IMR-90 (cell line): ENCODE measurements at regions not wholly inside any gene's neighbourhood (a gene's known extent, or its start where the extent isn't known, plus 50 kb on each side); places are given as distances from the start of the nearest gene placed in this dataset.
"Not testable (repeated sequence)": the region's sequence is repeated elsewhere in the genome, so short reads cannot be mapped to it uniquely, and the experiment has no call there.

Experiments
- ATAC-seq: fragments of 200-7000 bp; cut with Tn5 transposase; 2 replicates; pipeline ENCODE4 v1.9.1; 2020; ENCODE audit warnings: low read depth, mild to moderate bottlenecking, moderate library complexity
- BruUV-seq: library from RNA; stranded (reverse); fragments of 400-500 nt; replicated peaks from 2 replicates; lab custom pipeline; 2021; lab: Mats Ljungman, UMichigan
- CTCF ChIA-PET: fragments of 300-600 bp; formaldehyde crosslinking; extraction: SDS; loops from one replicate; lab custom pipeline; 2021; ENCODE audit warnings: antibody characterized with exemption; lab: Yijun Ruan, JAX
- POLR2A ChIA-PET: fragments of 300-600 bp; sonication (Branson Sonifier 250); formaldehyde crosslinking; loops from one replicate; lab custom pipeline; 2022; ENCODE audit warnings: antibody characterized with exemption; ENCODE audit not compliant: unreplicated experiment; lab: Charles Lee
- DNase-seq: peaks from one replicate; pipeline ENCODE4 v3.0.0; 2013
- H2AFZ ChIP-seq: replicated peaks from 2 replicates; pipeline ENCODE3; 2013; ENCODE audit warnings: low read length, mild to moderate bottlenecking; ENCODE audit not compliant: poor library complexity
- H2AK5ac ChIP-seq: 2 replicates; pipeline ENCODE4 v1.6.1; 2013; ENCODE audit warnings: low read depth, low read length, inconsistent platforms
- H2AK9ac ChIP-seq: replicated peaks from 2 replicates; pipeline ENCODE3; 2013; ENCODE audit warnings: mild to moderate bottlenecking, low read depth, low read length, moderate library complexity; ENCODE audit not compliant: poor library complexity
- H2BK120ac ChIP-seq: 2 replicates; pipeline ENCODE4 v1.6.1; 2013; ENCODE audit warnings: low read depth, low read length, inconsistent platforms
- H2BK15ac ChIP-seq: 3 replicates; pipeline ENCODE4 v1.6.1; 2013; ENCODE audit warnings: low read depth, low read length, inconsistent platforms
- H2BK20ac ChIP-seq: 2 replicates; pipeline ENCODE4 v1.6.1; 2013; ENCODE audit warnings: low read depth, mild to moderate bottlenecking, inconsistent platforms, low read length, moderate library complexity
- H2BK5ac ChIP-seq: 2 replicates; pipeline ENCODE4 v1.6.1; 2013; ENCODE audit warnings: mild to moderate bottlenecking, low read depth, low read length, inconsistent platforms; ENCODE audit not compliant: poor library complexity, severe bottlenecking
- H3K14ac ChIP-seq: replicated peaks from 2 replicates; pipeline ENCODE4 v1.6.1; 2013; ENCODE audit warnings: low read depth, low read length, inconsistent platforms
- H3K18ac ChIP-seq: 2 replicates; pipeline ENCODE4 v1.6.1; 2013; ENCODE audit warnings: low read depth, low read length, control low read depth
- H3K23ac ChIP-seq: 2 replicates; pipeline ENCODE4 v1.6.1; 2013; ENCODE audit warnings: low read depth, low read length, inconsistent platforms
- H3K27ac ChIP-seq: 2 replicates; pipeline ENCODE4 v1.5.1; 2013; ENCODE audit warnings: mild to moderate bottlenecking, control low read depth, low read length; ENCODE audit not compliant: insufficient read depth
- H3K27me3 ChIP-seq: 2 replicates; pipeline ENCODE4 v1.6.1; 2013; ENCODE audit warnings: low read length; ENCODE audit not compliant: control insufficient read depth, insufficient read depth
- H3K36me3 ChIP-seq: 2 replicates; pipeline ENCODE4 v1.6.1; 2013; ENCODE audit warnings: low read length, mixed read lengths; ENCODE audit not compliant: control insufficient read depth, insufficient read depth
- H3K4ac ChIP-seq: 2 replicates; pipeline ENCODE4 v1.6.1; 2013; ENCODE audit warnings: low read depth, low read length, inconsistent platforms
- H3K4me1 ChIP-seq: 2 replicates; pipeline ENCODE4 v1.6.1; 2013; ENCODE audit warnings: low read length, mixed read lengths; ENCODE audit not compliant: control insufficient read depth, insufficient read depth
- H3K4me2 ChIP-seq: 2 replicates; pipeline ENCODE4 v1.6.1; 2013; ENCODE audit warnings: low read depth, mild to moderate bottlenecking, control low read depth, low read length, moderate library complexity
- H3K4me3 ChIP-seq: 2 replicates; pipeline ENCODE4 v1.5.1; 2013; ENCODE audit warnings: low read depth, mild to moderate bottlenecking, control low read depth, low read length, moderate library complexity; ENCODE audit not compliant: insufficient read depth
- H3K56ac ChIP-seq: 2 replicates; pipeline ENCODE4 v1.6.1; 2013; ENCODE audit warnings: low read length, inconsistent platforms; ENCODE audit not compliant: insufficient read depth; ENCODE audit errors: extremely low read depth
- H3K79me1 ChIP-seq, 2 experiments: 2 replicates each; pipeline ENCODE4 v1.6.1; 2013; ENCODE audit warnings: low read length in 2 of 2, inconsistent platforms in 1 of 2, low read depth in 1 of 2
- H3K9ac ChIP-seq: 2 replicates; pipeline ENCODE4 v1.6.1; 2013; ENCODE audit warnings: low read depth, low read length, control low read depth
- H3K9me1 ChIP-seq: 2 replicates; pipeline ENCODE4 v1.6.1; 2013; ENCODE audit warnings: low read length, inconsistent platforms; ENCODE audit not compliant: insufficient read depth
- H3K9me3 ChIP-seq: 2 replicates; pipeline ENCODE4 v1.6.1; 2013; ENCODE audit warnings: low read length; ENCODE audit not compliant: control insufficient read depth, insufficient read depth
- H4K20me1 ChIP-seq: 2 replicates; pipeline ENCODE4 v1.6.1; 2013; ENCODE audit warnings: low read length, inconsistent platforms; ENCODE audit not compliant: insufficient read depth
- H4K5ac ChIP-seq: 2 replicates; pipeline ENCODE4 v1.6.1; 2013; ENCODE audit warnings: mild to moderate bottlenecking, low read depth, low read length, control low read depth
- H4K8ac ChIP-seq, 2 experiments: 2 replicates each; pipeline ENCODE4 v1.6.1; 2013; ENCODE audit warnings: low read depth in 2 of 2, low read length in 2 of 2, control low read depth in 1 of 2, inconsistent platforms in 1 of 2
- H4K91ac ChIP-seq: 2 replicates; pipeline ENCODE4 v1.6.1; 2013; ENCODE audit warnings: low read depth, low read length, inconsistent platforms; ENCODE audit not compliant: insufficient read depth
- WGBS, 2 experiments: methylation state at CpG; one replicate each; pipeline versions ENCODE4 v1.1.5 to v1.1.7; 2013; ENCODE audit warnings: missing lambda C conversion rate in 2 of 2; ENCODE audit not compliant: insufficient read length in 1 of 2; ENCODE audit errors: extremely low coverage in 2 of 2; 5-methylcytosine and 5-hydroxymethylcytosine counted together
- dilution Hi-C: fragments of 300-500 bp; cut with HindIII; formaldehyde crosslinking; loops from one replicate; pipeline ENCODE4 v1.14.3; 2018; ENCODE audit warnings: low sequenced_read_pairs; ENCODE audit not compliant: unreplicated experiment
- in situ Hi-C: fragments of 300-500 bp; cut with MboI; formaldehyde crosslinking; loops from 3 replicates; pipeline ENCODE4 v1.14.3; 2019; ENCODE audit warnings: low sequenced_read_pairs, inconsistent platforms, mixed read lengths
- intact Hi-C: fragments of 100-400 bp; cut with micrococcal nuclease; formaldehyde crosslinking; loops from 2 replicates; pipeline ENCODE4 v1.10.0; 2022

DNA sequence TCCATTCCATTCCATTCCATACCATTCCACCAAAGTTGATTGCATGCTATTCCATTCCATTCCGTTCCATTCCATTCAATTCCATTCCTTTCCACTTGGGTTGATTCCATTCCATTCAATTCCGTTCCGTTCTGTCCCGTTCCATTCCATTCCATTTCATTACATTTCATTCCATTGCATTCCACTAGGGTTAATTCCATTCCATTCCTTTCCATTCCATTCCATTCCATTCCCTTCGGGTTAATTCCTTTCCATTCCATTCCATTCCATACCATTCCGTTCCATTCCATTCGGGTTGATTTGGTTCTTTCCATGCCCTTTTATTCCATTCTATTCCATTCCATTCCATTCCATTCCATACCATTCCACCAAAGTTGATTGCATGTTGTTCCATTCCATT, 131.9 kb downstream of the CWH43 start:
- H3K9me1 ChIP-seq, H3K27me3 ChIP-seq, H3K9ac ChIP-seq, H2BK15ac ChIP-seq, H3K4ac ChIP-seq, H2BK20ac ChIP-seq, H3K4me2 ChIP-seq, H4K91ac ChIP-seq, H4K5ac ChIP-seq, H3K23ac ChIP-seq, ATAC-seq, H3K36me3 ChIP-seq, H2AK5ac ChIP-seq, H3K27ac ChIP-seq, H2BK120ac ChIP-seq, CTCF ChIA-PET, H2AK9ac ChIP-seq, H2AFZ ChIP-seq, BruUV-seq, H3K79me1 ChIP-seq, dilution Hi-C loops, H4K8ac ChIP-seq, POLR2A ChIA-PET, in situ Hi-C loops, H3K18ac ChIP-seq, H3K4me1 ChIP-seq, H3K14ac ChIP-seq, H3K4me3 ChIP-seq, H3K56ac ChIP-seq, H4K20me1 ChIP-seq, intact Hi-C loops: not testable (repeated sequence)
- peak overlapping the region; percentile 59 for H2BK5ac ChIP-seq
- peak; percentile 40 for DNase-seq
- WGBS, 2 experiments: 49 to 100% methylated on average over 4 to 7 of the region's 7 CpGs
- H3K9me3 ChIP-seq: peaks cover 37% of the 10 kb centered on the region

DNA sequence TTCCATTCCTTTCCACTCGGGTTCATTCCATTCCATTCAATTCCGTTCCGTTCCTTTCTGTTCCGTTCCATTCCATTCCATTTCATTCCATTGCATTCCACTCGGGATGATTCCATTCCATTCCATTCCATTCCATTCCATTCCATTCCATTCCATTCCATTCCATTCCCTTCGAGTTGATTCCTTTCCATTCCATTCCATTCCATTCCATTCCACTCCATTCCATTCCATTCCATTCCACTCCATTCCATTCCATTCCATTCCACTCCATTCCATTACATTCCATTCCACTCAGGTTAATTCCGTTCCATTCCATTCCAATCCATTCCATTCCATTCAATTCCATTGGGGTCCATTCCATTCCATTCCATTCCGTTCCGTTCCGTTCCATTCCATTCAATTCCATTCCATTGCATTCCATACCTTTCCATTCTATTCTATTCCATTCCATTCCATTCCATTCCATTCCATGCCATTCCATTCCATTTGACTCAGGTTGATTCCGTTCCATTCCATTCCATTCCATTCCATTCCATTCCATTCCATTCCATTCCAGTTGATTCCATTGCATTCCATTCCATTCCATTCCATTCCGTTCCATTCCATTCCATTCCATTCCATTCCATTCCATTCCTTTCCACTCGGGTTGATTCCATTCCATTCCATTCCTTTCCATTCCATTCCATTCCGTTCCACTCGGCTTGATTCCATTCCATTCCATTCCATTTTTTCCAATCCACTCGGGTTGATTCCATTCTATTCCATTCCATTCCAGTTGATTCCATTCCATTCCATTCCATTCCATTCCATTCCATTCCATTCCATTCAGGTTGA, 132.5 kb downstream of the CWH43 start:
- in situ Hi-C loops, H3K27me3 ChIP-seq, H3K4me3 ChIP-seq, H3K14ac ChIP-seq, H3K4me2 ChIP-seq, H3K9ac ChIP-seq, dilution Hi-C loops, H3K9me1 ChIP-seq, H3K18ac ChIP-seq, H4K91ac ChIP-seq, H4K8ac ChIP-seq, H2AK5ac ChIP-seq, H2AK9ac ChIP-seq, H3K4me1 ChIP-seq, H4K20me1 ChIP-seq, BruUV-seq, POLR2A ChIA-PET, H4K5ac ChIP-seq, H2BK15ac ChIP-seq, H3K4ac ChIP-seq, H2BK120ac ChIP-seq, H3K36me3 ChIP-seq, H2AFZ ChIP-seq, H3K79me1 ChIP-seq, H2BK20ac ChIP-seq, H3K56ac ChIP-seq, intact Hi-C loops, H3K27ac ChIP-seq, CTCF ChIA-PET, H3K23ac ChIP-seq: not testable (repeated sequence)
- WGBS, 2 experiments: 44 to 100% methylated on average over 3 to 16 of the region's 16 CpGs
- Histone ChIP-seq H2BK5ac (peak overlapping the region; percentile 59), H3K9me3 (peaks cover 34% of the 10 kb centered on the region)
- peak; percentile 50 for ATAC-seq
- peak; percentile 35 for DNase-seq
